BE2C (cell line): ENCODE measurements at regions not wholly inside any gene's neighbourhood (a gene's known extent, or its start where the extent isn't known, plus 50 kb on each side); places are given as distances from the start of the nearest gene placed in this dataset.

Experiments used
- DNase-seq: peaks from one replicate; pipeline ENCODE4 v3.0.0-alpha.2; 2020
- H3K27me3 ChIP-seq: fragments of 250-450 bp; sonication (Bioruptor Pico); 2 replicates; pipeline ENCODE4 v1.5.1; 2020; ENCODE audit warnings: mild to moderate bottlenecking
- H3K36me3 ChIP-seq: fragments of 250-450 bp; sonication (Bioruptor Pico); 2 replicates; pipeline ENCODE4 v1.5.1; 2020; ENCODE audit warnings: mild to moderate bottlenecking
- H3K4me1 ChIP-seq: fragments of 250-450 bp; sonication (Bioruptor Pico); 2 replicates; pipeline ENCODE4 v1.5.1; 2020
- H3K4me3 ChIP-seq: 2 replicates; pipeline ENCODE4 v1.5.1; 2011; ENCODE audit warnings: low read depth, low read length
- H3K9me3 ChIP-seq: fragments of 250-450 bp; sonication (Bioruptor Pico); 2 replicates; pipeline ENCODE4 v1.5.1; 2020
- CTCF ChIP-seq: IDR thresholded peaks from 2 replicates; pipeline ENCODE4 v1.5.1; 2012; ENCODE audit warnings: mild to moderate bottlenecking, low read depth, low read length

DNA sequence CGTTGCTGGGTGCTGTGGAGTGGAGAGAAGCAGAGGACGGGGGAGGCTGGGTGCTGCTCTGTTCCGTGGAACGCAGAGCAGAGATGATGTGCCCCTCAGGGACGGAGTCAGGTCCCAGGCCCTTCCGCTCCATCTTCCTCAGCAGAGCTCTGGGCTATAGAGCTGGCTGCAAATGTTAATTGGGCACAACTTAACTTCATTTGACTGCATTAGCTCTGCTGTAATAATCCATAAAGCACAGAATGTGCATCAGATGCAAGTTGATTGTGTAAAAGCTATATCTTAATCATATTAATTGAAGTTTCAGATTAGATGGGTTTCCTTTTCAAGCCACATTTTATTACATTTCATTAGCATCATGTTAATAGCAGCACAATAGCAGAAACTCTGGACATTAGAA lies 212.6 kb downstream of the ABCC12 start:
- DNase-seq = no peak
- no peak for TF ChIP-seq CTCF
- H3K27me3 ChIP-seq = no peaks in the 10 kb centered on the region

DNA sequence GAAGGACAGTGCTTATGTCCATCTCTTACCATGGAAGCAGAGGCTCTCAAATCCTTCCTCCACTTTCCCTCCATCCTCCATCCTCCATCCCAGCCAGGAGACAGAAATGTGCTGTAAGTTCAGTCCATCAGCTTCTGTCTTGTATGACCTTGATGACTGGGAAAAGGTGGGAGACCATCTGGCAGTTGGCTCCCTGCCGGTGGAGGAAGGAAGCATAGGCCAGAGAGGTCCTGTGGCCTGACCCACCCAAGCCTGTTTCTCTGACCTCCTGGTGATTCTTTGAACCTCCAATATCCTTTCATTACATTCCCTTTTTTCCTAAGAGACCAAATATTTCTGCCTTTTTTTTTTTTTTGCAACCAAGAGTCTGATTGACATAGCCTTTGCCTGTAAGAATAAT lies 215.3 kb downstream of the ABCC12 start:
- no peak for TF ChIP-seq CTCF
- Histone ChIP-seq H3K4me1 (no peaks in the 10 kb centered on the region), H3K36me3 (no peaks in the 10 kb centered on the region), H3K4me3 (no peak overlapping the region), H3K9me3 (no peaks in the 10 kb centered on the region), H3K27me3 (no peaks in the 10 kb centered on the region)
- DNase-seq = no peak

More for the DNA sequence above, 212.6 kb downstream of the ABCC12 start:
- Histone ChIP-seq H3K9me3 (no peaks in the 10 kb centered on the region), H3K36me3 (no peaks in the 10 kb centered on the region), H3K4me1 (no peaks in the 10 kb centered on the region), H3K4me3 (no peak overlapping the region)

DNA sequence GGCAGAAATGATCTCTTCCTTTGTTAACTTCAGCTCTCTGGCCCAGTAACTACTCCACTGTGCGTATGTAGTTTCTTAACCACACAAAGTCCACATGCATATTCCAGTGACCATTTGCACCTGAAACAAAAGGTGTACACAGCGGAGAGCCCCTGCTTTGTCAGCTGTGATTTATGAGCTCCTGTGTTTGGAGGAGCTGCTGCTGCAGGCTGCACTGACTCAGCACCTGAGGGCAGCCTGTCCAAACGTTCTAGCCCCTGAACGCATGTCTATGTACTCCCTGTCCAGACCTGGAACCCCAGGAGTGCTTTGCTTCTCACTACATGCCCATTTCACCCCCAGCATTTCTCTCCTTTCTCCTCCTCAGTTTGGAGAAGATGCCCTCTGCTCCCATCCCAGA lies 216.1 kb downstream of the ABCC12 start:
- H3K27me3 ChIP-seq = no peaks in the 10 kb centered on the region

GRCh38 chr16:47938272-47938671 lies 217.5 kb downstream of the ABCC12 start:
- Histone ChIP-seq H3K4me1 (no peaks in the 10 kb centered on the region), H3K9me3 (no peaks in the 10 kb centered on the region)
- TF ChIP-seq CTCF = no peak

More for the DNA sequence above, 216.1 kb downstream of the ABCC12 start:
- H3K36me3 ChIP-seq = no peaks in the 10 kb centered on the region
- H3K9me3 ChIP-seq = no peaks in the 10 kb centered on the region
- no peak for TF ChIP-seq CTCF
- no peak for DNase-seq
- no peak overlapping the region for H3K4me3 ChIP-seq
- H3K4me1 ChIP-seq = no peaks in the 10 kb centered on the region

GRCh38 chr16:47928008-47928407 lies 227.8 kb downstream of the ABCC12 start:
- no peak for TF ChIP-seq CTCF
- Histone ChIP-seq H3K4me3 (no peak overlapping the region), H3K27me3 (no peaks in the 10 kb centered on the region), H3K9me3 (no peaks in the 10 kb centered on the region), H3K36me3 (no peaks in the 10 kb centered on the region), H3K4me1 (no peaks in the 10 kb centered on the region)
- peak; percentile 32 for DNase-seq

More at GRCh38 chr16:47938272-47938671, 217.5 kb downstream of the ABCC12 start:
- no peaks in the 10 kb centered on the region for H3K27me3 ChIP-seq
- DNase-seq = no peak
- H3K4me3 ChIP-seq = no peak overlapping the region
- H3K36me3 ChIP-seq = no peaks in the 10 kb centered on the region

GRCh38 chr16:47927330-47927729 lies 228.5 kb downstream of the ABCC12 start:
- TF ChIP-seq CTCF = no peak
- Histone ChIP-seq H3K27me3 (no peaks in the 10 kb centered on the region), H3K9me3 (no peaks in the 10 kb centered on the region), H3K4me1 (no peaks in the 10 kb centered on the region), H3K36me3 (no peaks in the 10 kb centered on the region), H3K4me3 (no peak overlapping the region)
- no peak for DNase-seq
